Neuron (in vitro differentiated cells): ENCODE measurements at regions not wholly inside any gene's neighbourhood (a gene's known extent, or its start where the extent isn't known, plus 50 kb on each side); places are given as distances from the start of the nearest gene placed in this dataset.

ENCODE experiments used
- H2AFZ ChIP-seq: one replicate; pipeline ENCODE4 v1.6.1; 2013; ENCODE audit warnings: low read depth, mild to moderate bottlenecking, inconsistent platforms, low read length, moderate library complexity
- H3K27me3 ChIP-seq: one replicate; pipeline ENCODE4 v1.6.1; 2013; ENCODE audit warnings: low read length; ENCODE audit not compliant: insufficient read depth
- H3K36me3 ChIP-seq: one replicate; pipeline ENCODE4 v1.6.1; 2013; ENCODE audit warnings: low read length; ENCODE audit not compliant: insufficient read depth
- H3K4me1 ChIP-seq: one replicate; pipeline ENCODE4 v1.6.1; 2013; ENCODE audit warnings: low read length; ENCODE audit not compliant: insufficient read depth
- H3K4me3 ChIP-seq: 2 replicates; pipeline ENCODE4 v1.5.1; 2013; ENCODE audit warnings: mild to moderate bottlenecking, low read length, moderate library complexity
- H3K9me3 ChIP-seq: one replicate; pipeline ENCODE4 v1.6.1; 2013; ENCODE audit warnings: low read length

DNA sequence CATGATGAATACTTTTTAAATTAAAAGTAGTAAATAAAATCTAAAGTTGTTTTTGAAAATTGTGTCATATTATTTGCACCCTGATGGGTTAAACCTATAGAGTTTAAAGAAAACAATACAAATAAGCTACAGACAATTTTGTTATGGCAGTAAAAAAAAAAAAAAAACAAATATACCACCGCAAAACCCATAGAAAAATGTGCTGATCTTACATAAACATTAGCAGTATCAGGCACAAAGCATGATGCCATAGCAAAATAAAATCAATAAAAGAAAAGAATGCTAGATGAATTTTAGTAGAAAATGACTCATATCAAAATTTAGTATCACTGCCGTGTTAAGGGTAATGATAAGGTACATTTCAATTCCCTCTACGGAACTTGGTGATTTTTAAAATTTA is 826.0 kb downstream of the SLITRK1 start:
- Histone ChIP-seq H3K4me1 (no peaks in the 10 kb centered on the region), H2AFZ (no peak overlapping the region), H3K4me3 (no peak overlapping the region), H3K36me3 (no peaks in the 10 kb centered on the region), H3K27me3 (no peaks in the 10 kb centered on the region), H3K9me3 (no peaks in the 10 kb centered on the region)

GRCh38 chr13:83048419-83048818 is 833.9 kb downstream of the SLITRK1 start:
- Histone ChIP-seq H3K36me3 (no peaks in the 10 kb centered on the region), H3K4me3 (no peak overlapping the region), H3K4me1 (peaks cover 8% of the 10 kb centered on the region), H2AFZ (no peak overlapping the region), H3K9me3 (no peaks in the 10 kb centered on the region), H3K27me3 (no peaks in the 10 kb centered on the region)

- H3K27me3 ChIP-seq, result no peaks in the 10 kb centered on the region
- no peaks in the 10 kb centered on the region for H3K36me3 ChIP-seq
- no peak overlapping the region for H2AFZ ChIP-seq
- peaks cover 2% of the 10 kb centered on the region for H3K9me3 ChIP-seq
- no peaks in the 10 kb centered on the region for H3K4me1 ChIP-seq
- no peak overlapping the region for H3K4me3 ChIP-seq
Measured at GRCh38 chr13:83024955-83025594, 857.2 kb downstream of the SLITRK1 start.

GRCh38 chr13:83024232-83024631 is 858.0 kb downstream of the SLITRK1 start:
- no peak overlapping the region for H3K4me3 ChIP-seq
- no peak overlapping the region for H2AFZ ChIP-seq
- H3K36me3 ChIP-seq, result no peaks in the 10 kb centered on the region
- no peaks in the 10 kb centered on the region for H3K9me3 ChIP-seq
- H3K4me1 ChIP-seq, result no peaks in the 10 kb centered on the region
- H3K27me3 ChIP-seq, result no peaks in the 10 kb centered on the region

GRCh38 chr13:83019986-83020385 is 862.3 kb downstream of the SLITRK1 start:
- Histone ChIP-seq H3K4me1 (no peaks in the 10 kb centered on the region), H2AFZ (no peak overlapping the region), H3K9me3 (no peaks in the 10 kb centered on the region), H3K27me3 (no peaks in the 10 kb centered on the region), H3K4me3 (no peak overlapping the region), H3K36me3 (no peaks in the 10 kb centered on the region)

GRCh38 chr13:83009987-83010386 is 872.3 kb downstream of the SLITRK1 start:
- no peak overlapping the region for H3K4me3 ChIP-seq
- H3K4me1 ChIP-seq, result no peaks in the 10 kb centered on the region
- no peaks in the 10 kb centered on the region for H3K36me3 ChIP-seq
- H3K27me3 ChIP-seq, result no peaks in the 10 kb centered on the region
- H2AFZ ChIP-seq, result no peak overlapping the region
- H3K9me3 ChIP-seq, result no peaks in the 10 kb centered on the region

GRCh38 chr13:83008212-83008929 is 873.9 kb downstream of the SLITRK1 start:
- H3K27me3 ChIP-seq, result no peaks in the 10 kb centered on the region
- H3K36me3 ChIP-seq, result no peaks in the 10 kb centered on the region
- no peak overlapping the region for H2AFZ ChIP-seq
- no peak overlapping the region for H3K4me3 ChIP-seq
- no peaks in the 10 kb centered on the region for H3K4me1 ChIP-seq
- no peaks in the 10 kb centered on the region for H3K9me3 ChIP-seq

GRCh38 chr13:83007226-83007625 is 875.0 kb downstream of the SLITRK1 start:
- no peaks in the 10 kb centered on the region for H3K9me3 ChIP-seq
- no peaks in the 10 kb centered on the region for H3K27me3 ChIP-seq
- H3K4me3 ChIP-seq, result no peak overlapping the region
- no peak overlapping the region for H2AFZ ChIP-seq
- no peaks in the 10 kb centered on the region for H3K4me1 ChIP-seq
- H3K36me3 ChIP-seq, result no peaks in the 10 kb centered on the region

GRCh38 chr13:83003185-83003584 is 879.1 kb downstream of the SLITRK1 start:
- Histone ChIP-seq H3K4me3 (no peak overlapping the region), H3K27me3 (no peaks in the 10 kb centered on the region), H3K36me3 (no peaks in the 10 kb centered on the region), H3K4me1 (no peaks in the 10 kb centered on the region), H2AFZ (no peak overlapping the region), H3K9me3 (no peaks in the 10 kb centered on the region)

DNA sequence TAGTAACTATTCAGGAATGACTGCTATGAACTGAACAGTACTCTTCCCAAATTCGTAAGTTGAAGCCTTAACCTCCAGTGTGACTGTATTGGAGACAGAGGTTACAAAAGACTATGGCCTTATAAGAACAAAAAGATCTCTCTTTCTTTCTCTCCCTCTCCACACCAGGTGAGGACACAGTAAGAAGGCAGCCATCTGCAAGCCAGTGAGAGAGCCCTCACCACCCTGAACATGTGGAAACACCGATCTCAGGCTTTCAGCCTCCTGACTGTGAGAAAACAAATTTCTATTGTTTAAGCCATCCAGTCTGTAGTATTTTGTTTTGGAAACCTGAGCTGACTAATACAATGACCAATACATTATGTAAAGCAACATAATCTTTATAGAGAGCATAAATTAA is 888.9 kb downstream of the SLITRK1 start:
- Histone ChIP-seq H3K4me3 (no peak overlapping the region), H3K36me3 (no peaks in the 10 kb centered on the region), H3K27me3 (no peaks in the 10 kb centered on the region), H3K9me3 (no peaks in the 10 kb centered on the region), H2AFZ (no peak overlapping the region), H3K4me1 (no peaks in the 10 kb centered on the region)

DNA sequence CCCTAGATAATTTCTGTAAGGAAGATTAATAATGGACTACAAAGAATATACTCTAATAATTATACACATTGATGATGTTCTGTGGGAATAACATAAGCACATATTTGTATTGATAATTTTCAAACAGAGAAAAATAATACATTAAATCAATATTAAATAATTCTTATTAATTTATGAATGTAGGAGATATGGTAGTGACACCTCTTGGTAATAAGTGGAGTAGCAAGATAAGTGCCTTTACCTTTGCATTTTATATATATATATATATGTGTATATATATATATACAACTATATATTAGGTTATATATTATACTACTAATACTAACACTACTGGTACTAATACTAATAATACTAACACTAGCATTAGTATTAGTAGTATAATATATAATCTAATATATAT is 905.8 kb downstream of the SLITRK1 start:
- Histone ChIP-seq H3K36me3 (no peaks in the 10 kb centered on the region), H3K9me3 (no peaks in the 10 kb centered on the region), H3K27me3 (no peaks in the 10 kb centered on the region), H3K4me1 (no peaks in the 10 kb centered on the region), H3K4me3 (no peak overlapping the region), H2AFZ (no peak overlapping the region)

DNA sequence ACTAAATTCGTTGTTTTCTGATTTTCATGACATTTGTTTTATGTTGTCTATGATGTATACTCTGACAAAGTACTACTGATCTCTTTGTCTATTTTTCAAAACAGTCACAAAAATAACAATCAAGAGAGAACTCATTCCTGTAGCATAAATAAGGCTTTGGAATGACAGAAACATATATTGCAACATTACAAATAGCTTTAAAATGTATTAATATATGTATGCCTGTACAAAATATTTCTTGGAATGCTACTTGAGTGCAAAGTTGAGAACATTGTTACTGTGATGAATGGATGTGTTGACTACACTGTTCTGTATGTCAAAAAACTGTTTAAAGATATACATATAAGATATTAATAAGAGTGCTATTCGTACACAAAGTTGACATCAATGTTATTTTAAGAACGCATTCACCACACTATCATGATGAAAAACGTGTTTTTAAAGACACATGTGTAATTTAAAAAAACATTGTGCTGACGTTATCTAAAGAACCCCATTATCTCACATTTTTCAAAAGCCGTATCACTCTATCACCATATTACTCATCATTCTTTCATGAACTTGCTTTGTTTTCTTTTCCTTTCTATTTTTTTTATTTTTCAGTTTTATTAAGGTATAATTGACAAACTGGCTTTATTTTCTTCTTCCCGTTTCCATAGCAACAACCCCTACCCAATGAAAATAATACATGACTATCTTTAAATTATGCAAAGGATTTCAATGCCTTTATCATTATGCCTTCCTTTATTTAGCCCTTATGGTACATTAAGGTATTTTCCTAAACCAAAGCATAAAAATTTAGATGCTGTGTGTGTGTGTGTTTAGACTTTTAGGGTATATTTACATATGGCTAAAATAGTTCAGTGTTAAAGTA is 918.8 kb downstream of the SLITRK1 start:
- Histone ChIP-seq H3K27me3 (no peaks in the 10 kb centered on the region), H3K4me3 (no peak overlapping the region), H3K9me3 (no peaks in the 10 kb centered on the region), H2AFZ (no peak overlapping the region), H3K4me1 (no peaks in the 10 kb centered on the region), H3K36me3 (no peaks in the 10 kb centered on the region)

DNA sequence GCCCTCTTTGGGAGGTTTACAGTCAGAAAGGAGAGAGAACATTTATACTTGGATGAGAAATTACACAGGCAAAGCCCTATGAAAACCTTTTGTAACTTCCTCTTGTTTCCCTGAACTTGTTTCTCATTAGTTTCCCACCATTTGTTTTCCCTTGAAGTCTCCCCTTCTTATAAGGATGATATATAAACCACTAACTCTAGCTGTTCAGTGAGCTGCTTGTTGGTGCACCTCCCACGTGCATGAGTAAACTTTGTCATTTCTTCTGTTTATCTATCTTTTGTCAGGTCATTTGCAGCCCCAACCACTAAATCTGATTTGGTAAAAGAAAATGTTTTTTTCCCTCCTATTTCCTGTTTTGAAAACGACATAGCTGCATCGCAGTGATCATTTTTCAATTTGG is 919.9 kb downstream of the SLITRK1 start:
- Histone ChIP-seq H3K4me1 (no peaks in the 10 kb centered on the region), H3K4me3 (no peak overlapping the region), H3K27me3 (no peaks in the 10 kb centered on the region), H3K9me3 (no peaks in the 10 kb centered on the region), H3K36me3 (no peaks in the 10 kb centered on the region), H2AFZ (no peak overlapping the region)
